Endothelial cell of umbilical vein (primary cell): ENCODE measurements at regions not wholly inside any gene's neighbourhood (a gene's known extent, or its start where the extent isn't known, plus 50 kb on each side); places are given as distances from the start of the nearest gene placed in this dataset.

ENCODE experiments used
- BruUV-seq: library from RNA; stranded (reverse); fragments of 400-500 nt; replicated peaks from 2 replicates; lab custom pipeline; 2021; lab: Mats Ljungman, UMichigan
- CTCF ChIA-PET: fragments of 300-600, 350-600 bp; sonication (Branson Sonifier 250); formaldehyde crosslinking; loops from one replicate; lab custom pipeline; 2021; ENCODE audit warnings: antibody characterized with exemption, inconsistent platforms; lab: Charles Lee
- POLR2A ChIA-PET: fragments of 300-600, 350-600 bp; sonication (Branson Sonifier 250); formaldehyde crosslinking; loops from one replicate; lab custom pipeline; 2021; ENCODE audit warnings: antibody characterized with exemption, inconsistent platforms; lab: Charles Lee
- DNase-seq: peaks from one replicate; pipeline ENCODE4 v3.0.0-alpha.2; 2011; ENCODE audit warnings: low read depth, low spot score
- FAIRE-seq: peaks from 2 replicates; lab custom pipeline; 2011; peaks lifted over from hg19 to GRCh38; lab: Jason Lieb, UNC
- H2AFZ ChIP-seq: 2 replicates; pipeline ENCODE4 v1.6.0; 2012; ENCODE audit warnings: low read depth, low read length, control low read depth, inconsistent platforms
- H3K27ac ChIP-seq: 2 replicates; pipeline ENCODE4 v1.5.1; 2011; ENCODE audit warnings: low read depth, mild to moderate bottlenecking, control low read depth, low read length, moderate library complexity; ENCODE audit not compliant: insufficient read depth
- H3K27me3 ChIP-seq, 2 experiments: 2 replicates each; pipeline versions ENCODE4 v1.6.0 to v1.6.1; 2011; ENCODE audit warnings: low read length in 2 of 2, mixed read lengths in 1 of 2; ENCODE audit not compliant: control insufficient read depth in 2 of 2, insufficient read depth in 2 of 2
- H3K36me3 ChIP-seq, 2 experiments: 2 replicates in 1 of 2; 3 replicates in 1 of 2; pipeline ENCODE4 v1.5.1; 2011; ENCODE audit warnings: low read length in 2 of 2, mild to moderate bottlenecking in 1 of 2, moderate library complexity in 1 of 2; ENCODE audit not compliant: control insufficient read depth in 2 of 2, insufficient read depth in 2 of 2; ENCODE audit errors: extremely low read depth in 1 of 2
- H3K4me1 ChIP-seq: 3 replicates; pipeline ENCODE4 v1.5.1; 2011; ENCODE audit warnings: mild to moderate bottlenecking, low read length; ENCODE audit not compliant: control insufficient read depth, insufficient read depth; ENCODE audit errors: extremely low read depth
- H3K4me2 ChIP-seq: 2 replicates; pipeline ENCODE4 v1.6.1; 2011; ENCODE audit warnings: low read length, control low read depth, mixed read lengths; ENCODE audit not compliant: insufficient read depth
- H3K4me3 ChIP-seq, 3 experiments: fragments of 200-600 bp in 1 of 3; sonication (generic), shearing (Covaris generic) in 1 of 3; replicated peaks in 1 of 3; 2 replicates each; pipeline ENCODE4 v1.5.1; 2011 to 2016; ENCODE audit warnings: control low read depth in 3 of 3, low read length in 3 of 3, mild to moderate bottlenecking in 2 of 3, inconsistent platforms in 1 of 3, low read depth in 1 of 3, moderate library complexity in 1 of 3; ENCODE audit not compliant: insufficient read depth in 1 of 3
- H3K79me2 ChIP-seq: 2 replicates; pipeline ENCODE4 v1.6.0; 2012; ENCODE audit warnings: low read length, inconsistent platforms; ENCODE audit not compliant: control insufficient read depth, insufficient read depth
- H3K9ac ChIP-seq: replicated peaks from 2 replicates; pipeline ENCODE3; 2011; ENCODE audit warnings: low read length, control low read depth; ENCODE audit not compliant: insufficient read depth; ENCODE audit errors: extremely low read depth
- H3K9me1 ChIP-seq: replicated peaks from 3 replicates; pipeline ENCODE4 v1.6.0; 2011; ENCODE audit warnings: mild to moderate bottlenecking, low read length; ENCODE audit not compliant: control insufficient read depth, insufficient read depth; ENCODE audit errors: extremely low read depth
- H3K9me3 ChIP-seq: replicated peaks from 2 replicates; pipeline ENCODE4 v1.5.1; 2012; ENCODE audit warnings: low read length, inconsistent platforms; ENCODE audit not compliant: control insufficient read depth, insufficient read depth
- H4K20me1 ChIP-seq: replicated peaks from 2 replicates; pipeline ENCODE3; 2011; ENCODE audit warnings: mild to moderate bottlenecking, low read length; ENCODE audit not compliant: control insufficient read depth, insufficient read depth; ENCODE audit errors: extremely low read depth
- EZH2 ChIP-seq: IDR thresholded peaks from 2 replicates; pipeline ENCODE4 v1.6.1; 2012; ENCODE audit warnings: borderline replicate concordance, low read depth, mild to moderate bottlenecking, moderate library complexity, low read length, inconsistent platforms; ENCODE audit not compliant: severe bottlenecking
- FOS ChIP-seq: IDR thresholded peaks from 2 replicates; pipeline ENCODE4 v1.6.1; 2011; ENCODE audit warnings: mild to moderate bottlenecking, low read length, moderate library complexity, borderline replicate concordance; ENCODE audit not compliant: insufficient read depth
- GATA2 ChIP-seq: IDR thresholded peaks from 2 replicates; pipeline ENCODE4 v1.7.0; 2011; ENCODE audit warnings: low read depth, mild to moderate bottlenecking, moderate library complexity, mixed read lengths, low read length; ENCODE audit not compliant: insufficient read length, insufficient read depth
- JUN ChIP-seq: IDR thresholded peaks from 2 replicates; pipeline ENCODE4 v1.6.1; 2011; ENCODE audit warnings: borderline replicate concordance, low read depth; ENCODE audit not compliant: insufficient read length, insufficient read depth
- MYC ChIP-seq: IDR thresholded peaks from one replicate; pipeline ENCODE4 v1.6.1; 2011; ENCODE audit warnings: mild to moderate bottlenecking, low read depth, low read length
- POLR2A ChIP-seq: IDR thresholded peaks from 2 replicates; pipeline ENCODE4 v1.6.1; 2012; ENCODE audit warnings: low read depth, mild to moderate bottlenecking, control low read depth, low read length
- POLR2AphosphoS5 ChIP-seq: IDR thresholded peaks from 2 replicates; pipeline ENCODE4 v1.6.1; 2012; ENCODE audit warnings: low read depth, mild to moderate bottlenecking, control low read depth, low read length, moderate library complexity; ENCODE audit not compliant: insufficient read depth
- dilution Hi-C: fragments of 300-500 bp; cut with MboI; formaldehyde crosslinking; loops from one replicate; pipeline ENCODE4 v1.15.0; 2019; ENCODE audit warnings: low sequenced_read_pairs; ENCODE audit not compliant: extremely low pct_ligation_motif_present
- intact Hi-C: fragments of 100-400 bp; cut with micrococcal nuclease; formaldehyde crosslinking; loops from one replicate; pipeline ENCODE4 v1.10.0; 2022
- TF ChIP-seq, protein P1 (sequence below): IDR thresholded peaks from 2 replicates; pipeline ENCODE4 v1.6.1; 2011; ENCODE audit not compliant: insufficient read depth, insufficient read length
- TF ChIP-seq, protein P2 (sequence below), 2 donors: IDR thresholded peaks; 1 replicate in 1 of 2; 2 replicates in 1 of 2; pipeline ENCODE4 v1.5.1; 2011; ENCODE audit warnings: low read length in 2 of 2, mild to moderate bottlenecking in 2 of 2, moderate library complexity in 2 of 2, control low read depth in 1 of 2, inconsistent platforms in 1 of 2, low read depth in 1 of 2; ENCODE audit not compliant: insufficient read depth in 1 of 2; ENCODE audit errors: extremely low read depth in 1 of 2

DNA sequence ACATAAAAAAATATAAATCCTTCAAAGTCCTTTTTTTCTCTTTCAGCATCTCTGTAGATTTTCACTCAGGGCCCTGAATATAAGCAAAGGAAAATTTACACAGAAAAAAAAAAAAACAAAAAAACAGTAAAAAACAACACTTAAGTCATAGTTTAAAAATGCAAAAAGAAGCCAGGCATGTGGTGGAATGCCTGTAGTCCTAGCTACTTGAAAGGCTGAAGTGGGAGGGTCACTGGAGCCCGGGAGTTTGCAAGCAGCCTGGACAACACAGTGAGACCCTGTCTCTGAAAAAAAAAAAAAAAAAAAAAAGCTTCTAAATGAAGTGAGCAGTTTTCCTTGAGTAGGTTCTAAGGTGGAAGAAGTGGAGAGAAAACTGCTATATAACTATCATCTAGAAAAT, 55.0 kb upstream of the BNC2 start:
- H3K27me3 ChIP-seq = no peaks in the 10 kb centered on the region
- ChIA-PET CTCF (interaction anchor here (0.6 kb wide), 1 partner anchor 174 kb away, joined by 3 read pairs; no protein-coding TSS in a partner anchor), POLR2A (no interaction called here)
- H3K4me3 ChIP-seq = no peak overlapping the region
- H3K9me3 ChIP-seq = no peaks in the 10 kb centered on the region
- intact Hi-C loops = no loop called here
- no peaks in the 10 kb centered on the region for H3K4me1 ChIP-seq
- H4K20me1 ChIP-seq = no peaks in the 10 kb centered on the region
- no peak overlapping the region for H3K9ac ChIP-seq
- BruUV-seq = no TSS peak
- FAIRE-seq (no peak), DNase-seq (no peak)
- no peaks in the 10 kb centered on the region for H3K36me3 ChIP-seq
- dilution Hi-C loops = no loop called here
- no peaks in the 10 kb centered on the region for H3K79me2 ChIP-seq
- no peak overlapping the region for H3K27ac ChIP-seq
- no peaks in the 10 kb centered on the region for H3K9me1 ChIP-seq
- H2AFZ ChIP-seq = no peak overlapping the region
- TF ChIP-seq EZH2 = no peak
- no peak overlapping the region for H3K4me2 ChIP-seq

DNA sequence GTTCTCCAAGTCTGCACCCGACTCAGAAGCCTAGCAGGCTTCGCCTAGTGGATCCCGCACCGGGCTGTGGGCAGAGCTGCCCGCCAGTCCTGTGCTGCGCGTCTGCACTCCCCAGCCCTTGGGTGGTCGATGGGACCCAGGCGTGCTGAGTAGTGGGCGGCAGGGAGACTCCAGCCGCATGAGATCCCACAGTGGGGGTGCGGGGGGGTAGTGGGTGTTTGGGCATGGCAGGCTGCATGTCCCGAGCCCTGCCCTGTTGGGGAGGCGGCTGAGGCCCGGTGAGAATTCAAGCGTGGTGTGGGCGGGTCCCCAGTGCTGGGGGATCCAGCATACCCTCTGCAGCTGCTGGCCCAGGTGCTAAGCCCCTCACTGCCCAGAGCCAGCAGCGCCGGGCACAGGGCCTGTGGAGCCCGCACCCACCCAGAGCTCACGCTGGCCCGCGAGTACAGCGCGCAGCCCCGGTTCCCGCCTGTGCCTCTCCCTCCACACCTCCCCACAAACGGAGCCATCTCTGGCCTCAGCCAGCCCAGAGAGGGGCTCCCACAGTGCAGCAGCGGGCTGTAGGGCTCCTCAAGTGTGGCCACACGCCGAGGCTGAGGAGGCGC, 53.9 kb upstream of the BNC2 start:
- intact Hi-C loops (no loop called here), dilution Hi-C loops (no loop called here)
- H3K27ac ChIP-seq = no peak overlapping the region
- H4K20me1 ChIP-seq = no peaks in the 10 kb centered on the region
- no TSS peak for BruUV-seq
- H3K9me3 ChIP-seq = no peaks in the 10 kb centered on the region
- H2AFZ ChIP-seq = no peak overlapping the region
- no peak overlapping the region for H3K4me3 ChIP-seq
- H3K27me3 ChIP-seq = no peaks in the 10 kb centered on the region
- no peaks in the 10 kb centered on the region for H3K4me1 ChIP-seq
- no peak overlapping the region for H3K4me2 ChIP-seq
- POLR2A ChIA-PET = no interaction called here
- H3K36me3 ChIP-seq = no peaks in the 10 kb centered on the region
- no peak overlapping the region for H3K9ac ChIP-seq
- no peaks in the 10 kb centered on the region for H3K9me1 ChIP-seq
- FAIRE-seq (no peak), DNase-seq (no peak)
- CTCF ChIA-PET = interaction anchor here (0.8 to 1.7 kb wide), 5 partner anchors 8 to 770 kb away, joined by 3 to 7 read pairs (median 3); no protein-coding TSS in a partner anchor
- H3K79me2 ChIP-seq = no peaks in the 10 kb centered on the region
- TF ChIP-seq FOS (no peak), MYC (no peak), POLR2AphosphoS5 (no peak), GATA2 (no peak), EZH2 (no peak), POLR2A (no peak), JUN (no peak)
- TF ChIP-seq, protein P1, sequence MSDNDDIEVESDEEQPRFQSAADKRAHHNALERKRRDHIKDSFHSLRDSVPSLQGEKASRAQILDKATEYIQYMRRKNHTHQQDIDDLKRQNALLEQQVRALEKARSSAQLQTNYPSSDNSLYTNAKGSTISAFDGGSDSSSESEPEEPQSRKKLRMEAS = no peak
- TF ChIP-seq, protein P2, sequence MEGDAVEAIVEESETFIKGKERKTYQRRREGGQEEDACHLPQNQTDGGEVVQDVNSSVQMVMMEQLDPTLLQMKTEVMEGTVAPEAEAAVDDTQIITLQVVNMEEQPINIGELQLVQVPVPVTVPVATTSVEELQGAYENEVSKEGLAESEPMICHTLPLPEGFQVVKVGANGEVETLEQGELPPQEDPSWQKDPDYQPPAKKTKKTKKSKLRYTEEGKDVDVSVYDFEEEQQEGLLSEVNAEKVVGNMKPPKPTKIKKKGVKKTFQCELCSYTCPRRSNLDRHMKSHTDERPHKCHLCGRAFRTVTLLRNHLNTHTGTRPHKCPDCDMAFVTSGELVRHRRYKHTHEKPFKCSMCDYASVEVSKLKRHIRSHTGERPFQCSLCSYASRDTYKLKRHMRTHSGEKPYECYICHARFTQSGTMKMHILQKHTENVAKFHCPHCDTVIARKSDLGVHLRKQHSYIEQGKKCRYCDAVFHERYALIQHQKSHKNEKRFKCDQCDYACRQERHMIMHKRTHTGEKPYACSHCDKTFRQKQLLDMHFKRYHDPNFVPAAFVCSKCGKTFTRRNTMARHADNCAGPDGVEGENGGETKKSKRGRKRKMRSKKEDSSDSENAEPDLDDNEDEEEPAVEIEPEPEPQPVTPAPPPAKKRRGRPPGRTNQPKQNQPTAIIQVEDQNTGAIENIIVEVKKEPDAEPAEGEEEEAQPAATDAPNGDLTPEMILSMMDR (IDR thresholded peaks at IDR 0.05; ENCODE audit: extremely low read depth in 1 of 2, insufficient read depth in 1 of 2, low read depth in 1 of 2, low read length in 2 of 2) = no peak
